ENCODE measurements at regions not wholly inside any gene's neighbourhood (a gene's known extent, or its start where the extent isn't known, plus 50 kb on each side); places are given as distances from the start of the nearest gene placed in this dataset.
"Not testable (repeated sequence)": the region's sequence is repeated elsewhere in the genome, so short reads cannot be mapped to it uniquely, and the experiment has no call there.

- H3K36me3 Mint-ChIP-seq, H3K27me3 Mint-ChIP-seq, H3K9me3 Mint-ChIP-seq, DNase-seq, H3K27ac Mint-ChIP-seq, H3K4me3 Mint-ChIP-seq, H3K4me1 Mint-ChIP-seq: not testable (repeated sequence)
- peak in 1 of 2 donors; percentile 28 for ATAC-seq (ENCODE audit: low read depth in 2 of 2)
Measured at GRCh38 chrY:4152918-4153317, 574.1 kb downstream of the TGIF2LY start.

Data from naive B cell (primary cell).